GM10266 (cell line): ENCODE measurements at regions not wholly inside any gene's neighbourhood (a gene's known extent, or its start where the extent isn't known, plus 50 kb on each side); places are given as distances from the start of the nearest gene placed in this dataset.

Experiments
- DNase-seq: peaks from one replicate; pipeline ENCODE4 v3.0.0; 2012; ENCODE audit errors: extremely low spot score
- TF ChIP-seq, protein P1 (sequence below): IDR thresholded peaks from 2 replicates; pipeline ENCODE4 v1.5.1; 2012; ENCODE audit warnings: mild to moderate bottlenecking, low read depth; ENCODE audit not compliant: control insufficient read depth, insufficient read depth; ENCODE audit errors: missing control alignments

DNA sequence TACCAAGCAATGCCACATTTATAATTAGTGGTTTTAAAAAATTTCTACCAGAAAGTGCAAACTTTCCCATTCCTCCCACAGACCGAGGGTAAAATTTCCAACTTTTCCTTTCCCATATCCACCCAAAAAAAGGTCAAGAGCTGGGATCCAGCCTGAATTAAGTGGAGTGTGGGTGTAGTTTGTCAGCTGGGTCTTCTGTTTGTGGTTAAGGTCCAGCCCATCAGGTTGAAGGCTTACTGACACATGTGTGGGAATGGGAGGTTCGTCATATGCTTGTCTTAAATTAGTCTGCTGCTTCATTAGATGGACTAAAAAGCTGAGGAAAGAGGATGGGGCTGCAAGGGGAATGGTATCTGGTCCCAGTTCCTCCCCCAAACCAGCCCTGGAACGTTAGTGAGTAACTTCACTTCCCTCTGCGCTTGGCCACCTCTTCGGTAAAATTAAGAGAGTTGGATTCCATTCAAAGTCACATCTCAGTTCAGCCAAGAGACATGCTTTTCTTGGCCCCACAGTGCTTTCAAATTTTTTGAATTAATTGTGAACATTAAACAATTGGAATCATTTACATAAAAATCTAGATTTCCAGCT, 59.0 kb upstream of the PLCL2 start:
- TF ChIP-seq, protein P1, sequence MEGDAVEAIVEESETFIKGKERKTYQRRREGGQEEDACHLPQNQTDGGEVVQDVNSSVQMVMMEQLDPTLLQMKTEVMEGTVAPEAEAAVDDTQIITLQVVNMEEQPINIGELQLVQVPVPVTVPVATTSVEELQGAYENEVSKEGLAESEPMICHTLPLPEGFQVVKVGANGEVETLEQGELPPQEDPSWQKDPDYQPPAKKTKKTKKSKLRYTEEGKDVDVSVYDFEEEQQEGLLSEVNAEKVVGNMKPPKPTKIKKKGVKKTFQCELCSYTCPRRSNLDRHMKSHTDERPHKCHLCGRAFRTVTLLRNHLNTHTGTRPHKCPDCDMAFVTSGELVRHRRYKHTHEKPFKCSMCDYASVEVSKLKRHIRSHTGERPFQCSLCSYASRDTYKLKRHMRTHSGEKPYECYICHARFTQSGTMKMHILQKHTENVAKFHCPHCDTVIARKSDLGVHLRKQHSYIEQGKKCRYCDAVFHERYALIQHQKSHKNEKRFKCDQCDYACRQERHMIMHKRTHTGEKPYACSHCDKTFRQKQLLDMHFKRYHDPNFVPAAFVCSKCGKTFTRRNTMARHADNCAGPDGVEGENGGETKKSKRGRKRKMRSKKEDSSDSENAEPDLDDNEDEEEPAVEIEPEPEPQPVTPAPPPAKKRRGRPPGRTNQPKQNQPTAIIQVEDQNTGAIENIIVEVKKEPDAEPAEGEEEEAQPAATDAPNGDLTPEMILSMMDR, result no peak
- DNase-seq, result no peak

DNA sequence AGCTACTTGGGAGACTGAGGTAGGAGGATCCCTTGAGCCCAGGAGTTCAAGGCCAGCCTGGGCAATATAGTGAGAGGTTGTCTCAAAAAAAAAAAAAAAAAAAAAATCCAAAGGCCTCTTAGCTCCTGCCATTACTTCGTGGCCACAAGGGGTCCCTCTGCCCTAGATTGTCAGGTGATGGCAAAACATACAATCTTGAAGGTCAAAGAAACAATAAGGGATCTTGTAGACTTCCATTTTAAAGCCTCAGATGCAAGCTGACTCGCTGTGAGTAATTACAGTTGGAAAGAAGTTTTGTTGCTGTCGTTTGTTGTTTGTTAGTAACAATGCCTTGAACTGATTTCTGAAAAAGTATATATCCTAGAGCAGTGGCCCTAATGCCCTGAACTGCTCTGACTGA, 55.9 kb upstream of the PLCL2 start:
- DNase-seq, result peak; percentile 37
- TF ChIP-seq, protein P1, result peak; percentile 56

DNA sequence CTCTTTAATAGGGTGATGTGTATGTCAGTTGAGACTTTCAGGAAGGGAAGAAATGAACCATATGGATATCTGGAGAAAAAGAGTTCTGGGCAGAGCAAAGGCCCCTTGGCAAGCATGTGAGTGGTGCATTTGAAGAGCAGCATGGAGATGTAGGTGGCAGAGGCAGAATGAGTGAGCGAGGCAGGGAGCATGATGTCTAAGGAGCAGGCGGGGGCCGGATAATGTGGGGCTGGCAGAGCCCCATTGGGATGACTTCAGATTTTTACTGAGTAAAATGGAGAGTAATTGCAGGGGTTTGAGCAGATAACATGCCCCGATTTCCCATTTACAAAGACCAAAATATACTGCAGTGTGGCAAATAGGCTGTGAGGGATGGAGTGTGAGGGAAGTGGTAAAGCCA, 52.9 kb upstream of the PLCL2 start:
- no peak for DNase-seq

DNA sequence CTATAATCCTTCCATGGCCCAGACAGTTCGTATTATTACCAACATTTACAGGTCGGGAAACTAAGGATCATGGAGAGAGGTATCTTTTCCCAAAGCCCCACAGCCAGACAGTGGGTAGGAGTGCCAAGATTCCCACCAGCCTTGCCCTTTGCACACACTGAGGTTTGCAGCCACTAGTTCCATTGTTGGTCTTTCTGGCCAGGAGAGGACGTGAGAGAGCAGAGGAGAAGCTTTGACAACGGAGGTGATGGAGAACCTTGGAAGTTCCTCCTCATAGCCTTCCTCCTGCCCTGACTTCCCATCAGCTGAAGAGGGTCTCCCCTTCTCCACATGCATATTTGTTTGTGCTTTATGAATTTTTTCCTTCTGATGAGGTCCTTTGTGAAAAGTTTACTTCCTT, 50.5 kb upstream of the PLCL2 start:
- TF ChIP-seq, protein P1, result peak; percentile 4
- no peak for DNase-seq

More for the DNA sequence above, 52.9 kb upstream of the PLCL2 start:
- TF ChIP-seq, protein P1, result no peak

DNA sequence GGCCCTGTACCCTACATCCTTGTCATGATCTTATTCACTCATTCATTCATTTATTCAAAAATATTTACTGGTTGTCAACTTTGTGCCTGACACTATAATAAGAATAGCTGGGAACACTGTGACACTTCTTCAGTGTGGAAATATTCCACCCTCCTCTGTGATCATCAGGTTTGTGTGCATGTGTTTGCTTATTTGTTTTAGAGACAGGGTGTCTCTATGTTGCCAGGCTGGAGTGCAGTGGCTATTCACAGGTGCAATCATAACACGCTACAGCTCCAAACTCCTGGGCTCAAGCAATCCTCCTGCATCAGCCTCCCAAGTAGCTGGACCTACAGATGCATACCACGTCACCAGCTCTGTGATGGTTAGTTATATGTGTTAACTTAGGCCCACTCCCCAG, 50.0 kb upstream of the PLCL2 start:
- DNase-seq, result no peak

More for the DNA sequence above, 50.0 kb upstream of the PLCL2 start:
- TF ChIP-seq, protein P1, result no peak
